Endothelial cell of umbilical vein (primary cell): ENCODE measurements at regions not wholly inside any gene's neighbourhood (a gene's known extent, or its start where the extent isn't known, plus 50 kb on each side); places are given as distances from the start of the nearest gene placed in this dataset.
"Not testable (repeated sequence)": the region's sequence is repeated elsewhere in the genome, so short reads cannot be mapped to it uniquely, and the experiment has no call there.

Source experiments
- CTCF ChIP-seq, 2 donors: IDR thresholded peaks; 1 replicate in 1 of 2; 2 replicates in 1 of 2; pipeline ENCODE4 v1.5.1; 2011; ENCODE audit warnings: low read length in 2 of 2, mild to moderate bottlenecking in 2 of 2, moderate library complexity in 2 of 2, control low read depth in 1 of 2, inconsistent platforms in 1 of 2, low read depth in 1 of 2; ENCODE audit not compliant: insufficient read depth in 1 of 2; ENCODE audit errors: extremely low read depth in 1 of 2
- EZH2 ChIP-seq: IDR thresholded peaks from 2 replicates; pipeline ENCODE4 v1.6.1; 2012; ENCODE audit warnings: borderline replicate concordance, low read depth, mild to moderate bottlenecking, moderate library complexity, low read length, inconsistent platforms; ENCODE audit not compliant: severe bottlenecking
- JUN ChIP-seq: IDR thresholded peaks from 2 replicates; pipeline ENCODE4 v1.6.1; 2011; ENCODE audit warnings: borderline replicate concordance, low read depth; ENCODE audit not compliant: insufficient read length, insufficient read depth
- MAX ChIP-seq: IDR thresholded peaks from 2 replicates; pipeline ENCODE4 v1.6.1; 2011; ENCODE audit not compliant: insufficient read depth, insufficient read length
- MYC ChIP-seq: IDR thresholded peaks from one replicate; pipeline ENCODE4 v1.6.1; 2011; ENCODE audit warnings: mild to moderate bottlenecking, low read depth, low read length
- POLR2AphosphoS5 ChIP-seq: IDR thresholded peaks from 2 replicates; pipeline ENCODE4 v1.6.1; 2012; ENCODE audit warnings: low read depth, mild to moderate bottlenecking, control low read depth, low read length, moderate library complexity; ENCODE audit not compliant: insufficient read depth

DNA sequence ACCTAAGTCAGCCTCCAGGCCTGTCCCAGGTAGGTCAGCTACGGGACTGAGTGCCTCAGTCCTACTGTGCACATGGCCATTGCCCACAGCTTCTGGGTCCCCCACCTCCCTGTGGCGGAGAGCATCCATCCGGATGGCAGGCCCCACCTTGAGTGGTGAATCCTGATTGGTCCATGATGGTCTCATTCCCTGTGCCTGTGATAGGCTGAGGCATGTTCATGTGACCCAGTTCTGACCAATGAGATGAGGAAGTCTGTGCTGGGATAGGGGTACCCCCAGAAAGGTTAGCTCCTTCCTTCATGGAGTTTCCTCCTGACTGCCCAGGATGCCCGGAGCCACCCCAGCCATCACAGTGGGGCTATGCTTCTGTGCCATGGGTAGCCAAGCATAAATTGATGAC is 138.2 kb downstream of the GTF2IRD2B start:
- not testable (repeated sequence) for TF ChIP-seq CTCF (IDR thresholded peaks at IDR 0.05; ENCODE audit: extremely low read depth in 1 of 2, insufficient read depth in 1 of 2, low read depth in 1 of 2, low read length in 2 of 2); MAX; JUN; POLR2AphosphoS5; EZH2; MYC
